Upper lobe of right lung (tissue), 1 donor: ENCODE measurements at regions not wholly inside any gene's neighbourhood (a gene's known extent, or its start where the extent isn't known, plus 50 kb on each side); places are given as distances from the start of the nearest gene placed in this dataset.
"Not testable (repeated sequence)": the region's sequence is repeated elsewhere in the genome, so short reads cannot be mapped to it uniquely, and the experiment has no call there.

ENCODE experiments used
- ATAC-seq: fragments of 200-7000 bp; cut with Tn5 transposase; one replicate; pipeline ENCODE4 v1.9.1; 2020; ENCODE audit warnings: mild to moderate bottlenecking, moderate library complexity
- DNase-seq: peaks from one replicate; pipeline ENCODE4 v3.0.0-alpha.2; 2020
- H3K27ac ChIP-seq: fragments of 200-600 bp; one replicate; pipeline ENCODE4 v1.8.0; 2022
- H3K27me3 ChIP-seq: fragments of 200-600 bp; one replicate; pipeline ENCODE4 v1.8.0; 2022; ENCODE audit warnings: mild to moderate bottlenecking
- H3K36me3 ChIP-seq: fragments of 200-600 bp; one replicate; pipeline ENCODE4 v1.8.0; 2022
- H3K4me1 ChIP-seq: fragments of 200-600 bp; one replicate; pipeline ENCODE4 v1.8.0; 2022
- H3K4me3 ChIP-seq: fragments of 200-600 bp; one replicate; pipeline ENCODE4 v1.8.0; 2022; ENCODE audit warnings: mild to moderate bottlenecking
- H3K9me3 ChIP-seq: fragments of 200-600 bp; one replicate; pipeline ENCODE4 v1.8.0; 2022
- intact Hi-C: fragments of 100-400 bp; cut with DNase I; formaldehyde crosslinking; loops from one replicate; pipeline ENCODE4 v1.11.0; 2022
- TF ChIP-seq, protein P1 (sequence below): fragments of 200-600 bp; IDR thresholded peaks from one replicate; pipeline ENCODE4 v1.8.0; 2022; ENCODE audit warnings: antibody characterized with exemption
- donor health status: DM: no; HTN: yes; CAD: no; lungs with severe emphysema.

DNA sequence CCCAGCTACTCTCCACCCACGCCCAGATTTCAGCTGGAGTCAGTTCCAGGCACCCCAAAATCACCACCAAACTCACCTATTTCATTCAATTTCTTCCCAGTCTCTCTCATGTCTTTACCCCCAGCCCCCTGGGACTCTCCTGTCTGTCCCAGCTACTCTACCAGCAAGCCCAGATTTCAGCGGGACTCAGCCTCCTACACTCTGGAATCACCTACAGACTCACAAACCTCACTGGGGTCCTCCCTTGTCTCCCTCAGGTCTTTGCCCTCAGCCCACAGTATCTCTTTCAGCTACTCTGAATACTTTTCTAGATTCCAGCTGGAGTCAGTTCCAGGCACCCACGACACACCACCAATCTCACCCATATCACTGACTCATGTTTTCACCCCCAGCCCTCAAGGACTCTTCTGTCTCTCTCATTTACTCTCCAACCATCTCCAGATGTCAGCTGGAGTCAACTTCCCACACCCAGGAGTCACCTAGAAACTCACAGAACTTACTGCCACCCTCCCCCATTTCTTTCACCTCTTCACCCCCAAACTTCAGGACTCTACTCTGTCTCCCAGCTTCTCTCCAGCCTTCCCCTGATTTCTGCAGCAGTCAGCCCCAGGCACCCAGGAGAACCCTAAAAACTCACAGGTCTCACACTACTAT, 1529.3 kb upstream of the TPTE start:
- intact Hi-C loops = no loop called here
- TF ChIP-seq, protein P1, sequence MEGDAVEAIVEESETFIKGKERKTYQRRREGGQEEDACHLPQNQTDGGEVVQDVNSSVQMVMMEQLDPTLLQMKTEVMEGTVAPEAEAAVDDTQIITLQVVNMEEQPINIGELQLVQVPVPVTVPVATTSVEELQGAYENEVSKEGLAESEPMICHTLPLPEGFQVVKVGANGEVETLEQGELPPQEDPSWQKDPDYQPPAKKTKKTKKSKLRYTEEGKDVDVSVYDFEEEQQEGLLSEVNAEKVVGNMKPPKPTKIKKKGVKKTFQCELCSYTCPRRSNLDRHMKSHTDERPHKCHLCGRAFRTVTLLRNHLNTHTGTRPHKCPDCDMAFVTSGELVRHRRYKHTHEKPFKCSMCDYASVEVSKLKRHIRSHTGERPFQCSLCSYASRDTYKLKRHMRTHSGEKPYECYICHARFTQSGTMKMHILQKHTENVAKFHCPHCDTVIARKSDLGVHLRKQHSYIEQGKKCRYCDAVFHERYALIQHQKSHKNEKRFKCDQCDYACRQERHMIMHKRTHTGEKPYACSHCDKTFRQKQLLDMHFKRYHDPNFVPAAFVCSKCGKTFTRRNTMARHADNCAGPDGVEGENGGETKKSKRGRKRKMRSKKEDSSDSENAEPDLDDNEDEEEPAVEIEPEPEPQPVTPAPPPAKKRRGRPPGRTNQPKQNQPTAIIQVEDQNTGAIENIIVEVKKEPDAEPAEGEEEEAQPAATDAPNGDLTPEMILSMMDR = no peak
- Histone ChIP-seq H3K9me3 (no peaks in the 10 kb centered on the region), H3K27ac (no peak overlapping the region), H3K36me3 (no peaks in the 10 kb centered on the region), H3K4me1 (no peaks in the 10 kb centered on the region), H3K27me3 (peaks cover 57% of the 10 kb centered on the region), H3K4me3 (no peak overlapping the region)
- no peak for DNase-seq
- ATAC-seq = peak; percentile 22

DNA sequence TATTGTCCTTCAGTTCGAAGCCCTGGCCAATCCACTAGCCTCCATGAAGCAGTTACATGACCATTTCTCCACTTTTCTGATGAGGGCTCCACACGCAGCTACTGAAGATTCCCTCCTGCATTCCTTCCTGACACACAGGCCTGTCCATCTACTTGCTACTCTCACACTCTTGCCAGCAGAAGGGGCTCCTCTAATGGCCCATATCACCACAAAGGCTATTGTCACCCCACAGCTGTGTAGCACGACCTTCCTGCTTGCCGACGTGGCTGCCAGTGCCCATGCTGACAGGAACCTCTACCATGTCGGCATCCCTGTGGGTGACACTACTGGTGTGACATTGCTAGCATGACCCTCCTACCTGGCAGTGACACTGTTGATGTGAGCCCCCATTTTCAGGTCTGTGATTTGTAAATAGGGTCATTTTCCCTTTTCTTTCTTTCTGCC, 1528.6 kb upstream of the TPTE start:
- ATAC-seq = peak; percentile 56
- TF ChIP-seq, protein P1 = no peak
- no peaks in the 10 kb centered on the region for H3K4me1 ChIP-seq
- no peaks in the 10 kb centered on the region for H3K9me3 ChIP-seq
- no peak overlapping the region for H3K4me3 ChIP-seq
- intact Hi-C loops = no loop called here
- no peaks in the 10 kb centered on the region for H3K36me3 ChIP-seq
- H3K27ac ChIP-seq = no peak overlapping the region
- peaks cover 57% of the 10 kb centered on the region for H3K27me3 ChIP-seq
- no peak for DNase-seq

DNA sequence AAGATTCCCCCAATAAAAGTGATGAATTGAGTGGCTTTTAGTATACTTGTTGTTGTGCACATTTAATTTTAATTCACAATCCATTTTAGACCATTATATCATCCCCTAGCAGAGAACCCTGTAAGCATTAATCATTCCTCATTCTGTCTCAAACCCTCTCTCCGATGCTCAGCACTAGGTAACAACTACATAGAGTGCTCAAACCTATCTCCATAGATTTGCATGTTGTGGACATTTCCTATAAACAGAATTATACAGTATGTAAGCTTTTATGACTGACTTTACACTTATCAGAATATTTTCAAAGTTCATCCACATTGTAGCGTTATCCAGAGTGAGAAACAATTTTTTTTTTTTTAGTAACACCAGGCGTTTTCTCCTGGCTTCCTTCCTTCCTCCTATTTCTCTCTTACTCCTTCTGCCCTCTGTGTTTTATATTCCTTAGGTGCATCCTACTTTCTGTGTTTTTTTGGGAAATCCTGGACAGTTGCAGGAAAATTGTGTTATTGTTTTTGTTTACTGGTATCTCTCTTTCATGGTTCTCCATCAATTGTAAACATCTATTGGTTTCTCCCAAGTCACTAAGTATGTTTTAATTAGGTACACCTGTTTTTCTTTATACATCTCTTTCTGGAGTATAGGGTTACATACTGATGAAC, 1528.0 kb upstream of the TPTE start:
- no peaks in the 10 kb centered on the region for H3K4me1 ChIP-seq
- no peaks in the 10 kb centered on the region for H3K9me3 ChIP-seq
- H3K36me3 ChIP-seq = no peaks in the 10 kb centered on the region
- peaks cover 57% of the 10 kb centered on the region for H3K27me3 ChIP-seq
- TF ChIP-seq, protein P1 = no peak
- H3K4me3 ChIP-seq = no peak overlapping the region
- intact Hi-C loops = no loop called here
- ATAC-seq (peak; percentile 8), DNase-seq (no peak)
- no peak overlapping the region for H3K27ac ChIP-seq

DNA sequence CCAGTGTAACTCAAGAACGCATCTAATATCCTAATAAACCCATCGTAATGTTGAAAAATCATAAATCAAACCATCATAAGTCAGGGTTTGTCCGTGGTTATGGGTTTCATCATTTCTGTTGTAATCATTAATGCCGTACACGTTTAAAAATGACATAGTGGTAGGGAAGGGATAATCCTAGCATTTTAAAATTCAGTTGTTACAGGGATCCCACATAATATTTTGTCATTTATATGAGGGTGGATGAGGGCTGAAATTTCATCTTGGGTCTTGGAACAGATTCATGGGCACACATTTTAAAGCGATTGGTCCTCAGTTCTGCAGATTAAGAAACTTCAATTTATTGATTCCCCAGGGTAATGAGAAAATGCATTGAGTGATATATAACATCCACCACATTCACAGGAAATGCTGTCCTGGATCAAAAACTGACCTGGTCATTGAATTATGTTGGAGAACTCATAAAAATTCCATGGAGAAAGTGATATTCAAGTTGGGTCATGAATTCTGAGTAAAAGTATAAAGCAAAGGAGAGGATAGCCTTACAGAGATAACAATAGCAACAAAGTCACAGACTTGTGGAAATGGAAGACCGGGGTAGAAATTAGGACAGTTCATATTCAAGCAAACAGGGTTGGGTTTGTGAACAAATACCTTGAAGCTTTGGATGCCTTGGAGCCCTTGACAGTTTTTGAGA, 1527.3 kb upstream of the TPTE start:
- intact Hi-C loops = no loop called here
- no peak for ATAC-seq

DNA sequence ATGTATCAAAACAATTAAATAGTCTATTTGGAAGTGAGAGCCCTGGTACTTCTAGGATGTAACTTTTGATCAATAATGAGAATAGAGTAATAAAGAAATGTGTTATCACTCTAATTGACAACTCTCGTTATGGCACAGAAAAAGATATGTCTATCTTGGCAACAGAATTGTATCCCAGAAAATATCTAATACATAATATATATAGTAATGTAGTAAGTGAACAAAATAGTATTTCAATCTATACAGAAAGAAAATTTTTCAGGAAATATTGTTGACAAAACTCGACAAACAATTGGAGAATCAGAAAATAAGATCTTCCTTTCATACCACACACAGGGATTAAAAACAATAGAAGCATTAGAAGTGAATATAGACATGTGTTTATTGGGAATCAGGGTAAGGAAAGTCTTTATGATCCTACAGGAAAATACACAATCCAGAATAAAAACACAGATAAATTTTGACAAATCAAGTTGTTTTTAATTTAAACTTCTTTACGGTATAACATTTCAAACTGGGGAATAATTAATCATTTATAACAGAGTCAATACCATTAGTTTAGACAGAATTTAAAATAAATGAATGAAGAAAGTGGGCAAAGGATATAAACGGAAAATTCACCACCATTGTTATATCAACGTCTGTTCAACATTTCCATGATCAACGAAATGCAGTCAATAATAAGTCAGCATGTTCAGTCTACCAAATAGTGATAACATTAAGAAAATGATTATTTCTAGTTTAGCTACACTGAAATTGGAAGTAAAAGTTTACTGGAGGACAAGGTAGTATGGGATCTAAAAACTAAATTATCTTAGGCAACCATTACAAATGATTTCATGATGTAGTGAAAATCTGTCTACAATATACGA, 1526.5 kb upstream of the TPTE start:
- TF ChIP-seq, protein P1 = no peak
- H3K4me3 ChIP-seq = no peak overlapping the region
- no peaks in the 10 kb centered on the region for H3K9me3 ChIP-seq
- ATAC-seq (no peak), DNase-seq (no peak)
- peaks cover 49% of the 10 kb centered on the region for H3K27me3 ChIP-seq
- no peak overlapping the region for H3K27ac ChIP-seq
- no peaks in the 10 kb centered on the region for H3K4me1 ChIP-seq
- no peaks in the 10 kb centered on the region for H3K36me3 ChIP-seq
- intact Hi-C loops = no loop called here

More for the DNA sequence above, 1527.3 kb upstream of the TPTE start:
- Histone ChIP-seq H3K36me3 (no peaks in the 10 kb centered on the region), H3K4me3 (no peak overlapping the region), H3K27me3 (peaks cover 56% of the 10 kb centered on the region), H3K9me3 (no peaks in the 10 kb centered on the region), H3K4me1 (no peaks in the 10 kb centered on the region), H3K27ac (no peak overlapping the region)
- TF ChIP-seq, protein P1 = no peak
- DNase-seq = no peak

DNA sequence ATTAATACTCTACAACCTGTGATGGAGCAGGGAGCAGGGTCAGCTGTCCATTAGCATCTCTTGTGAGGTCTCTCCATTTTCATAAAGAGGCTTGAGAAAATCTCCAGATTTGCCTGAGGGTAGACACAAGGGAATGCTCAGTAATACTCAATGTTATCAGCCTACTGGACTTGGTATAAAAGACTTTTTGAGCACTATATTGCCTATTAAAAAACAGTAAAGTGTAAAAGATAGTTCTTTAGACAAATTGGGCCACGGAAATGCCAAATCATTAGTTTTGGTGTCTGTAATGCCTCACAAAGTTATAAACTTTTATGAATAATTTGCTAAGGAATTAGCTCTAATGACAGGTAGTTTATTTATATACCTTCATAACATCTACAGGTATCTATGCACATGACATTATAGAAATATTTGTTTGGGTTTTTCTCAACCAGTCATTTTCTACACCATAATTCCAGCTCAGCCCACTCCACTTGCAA, 1524.9 kb upstream of the TPTE start:
- H3K4me3 ChIP-seq, ATAC-seq, H3K36me3 ChIP-seq, H3K9me3 ChIP-seq, DNase-seq, intact Hi-C loops, H3K27ac ChIP-seq, H3K4me1 ChIP-seq: not testable (repeated sequence)
- H3K27me3 ChIP-seq = peaks cover 35% of the 10 kb centered on the region
